ENCODE measurements at regions not wholly inside any gene's neighbourhood (a gene's known extent, or its start where the extent isn't known, plus 50 kb on each side); places are given as distances from the start of the nearest gene placed in this dataset.
"Not testable (repeated sequence)": the region's sequence is repeated elsewhere in the genome, so short reads cannot be mapped to it uniquely, and the experiment has no call there.

DNA sequence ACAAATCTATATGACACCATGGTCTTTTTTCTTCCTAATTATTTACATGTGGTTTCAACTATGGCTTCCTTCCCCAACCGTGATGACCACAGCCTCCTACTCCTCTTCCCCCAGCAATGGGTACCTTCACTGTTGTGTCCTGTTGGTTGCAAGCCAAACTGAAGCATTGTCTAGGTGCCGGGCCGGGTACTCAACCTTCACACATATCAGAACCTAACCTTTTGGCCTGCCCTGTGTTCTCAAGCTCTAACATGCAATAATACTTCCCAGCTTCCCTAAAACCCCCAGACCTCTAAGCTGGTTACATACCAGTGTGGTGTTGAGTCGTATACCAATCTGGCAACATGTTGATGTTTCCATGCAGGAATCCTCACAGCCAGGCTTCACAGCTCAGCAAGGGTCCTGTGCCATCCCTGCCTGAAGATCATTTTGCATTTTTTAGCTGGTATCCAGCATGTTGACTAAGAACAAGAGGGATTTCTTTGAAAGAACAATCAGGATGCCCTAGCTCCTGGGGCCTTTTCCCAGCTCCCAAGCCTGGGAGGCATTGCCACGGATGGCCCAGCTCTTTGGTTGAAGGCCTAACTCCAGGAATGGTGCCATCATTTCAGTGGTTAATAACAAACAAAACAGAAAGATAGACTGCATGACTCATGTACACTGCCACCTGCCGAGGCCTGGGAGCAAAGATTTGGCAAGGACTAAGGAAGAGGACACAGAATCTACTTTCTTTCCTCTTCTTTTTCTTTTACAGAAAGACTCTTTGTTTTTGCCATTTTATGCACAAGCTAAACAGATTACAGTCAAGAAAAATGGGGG, 373.7 kb upstream of the SALL1 start:
- in situ Hi-C loops (cut with MboI; ENCODE audit: low pct_ligation_motif_present in 1 of 4, low pct_unique_long_range_greater_than_20kb in 1 of 4, low sequenced_read_pairs in 3 of 4) (no loop called here), intact Hi-C loops (cut with DNase I; ENCODE audit: low total_unique reads) (no loop called here)
- H3K4me3 ChIP-seq: no peak overlapping the region
- DNase-seq: no peak
- no peaks in the 10 kb centered on the region for H3K36me3 ChIP-seq
- no peaks in the 10 kb centered on the region for H3K27me3 ChIP-seq
- no peak overlapping the region for H3K27ac ChIP-seq
- H3K4me1 ChIP-seq: no peaks in the 10 kb centered on the region
- TF ChIP-seq EP300 (IDR thresholded peaks at IDR 0.05; ENCODE audit: low read depth) (no peak), POLR2AphosphoS5 (IDR thresholded peaks at IDR 0.05) (no peak), POLR2A (IDR thresholded peaks at IDR 0.05) (no peak)
- TF ChIP-seq, protein P1, sequence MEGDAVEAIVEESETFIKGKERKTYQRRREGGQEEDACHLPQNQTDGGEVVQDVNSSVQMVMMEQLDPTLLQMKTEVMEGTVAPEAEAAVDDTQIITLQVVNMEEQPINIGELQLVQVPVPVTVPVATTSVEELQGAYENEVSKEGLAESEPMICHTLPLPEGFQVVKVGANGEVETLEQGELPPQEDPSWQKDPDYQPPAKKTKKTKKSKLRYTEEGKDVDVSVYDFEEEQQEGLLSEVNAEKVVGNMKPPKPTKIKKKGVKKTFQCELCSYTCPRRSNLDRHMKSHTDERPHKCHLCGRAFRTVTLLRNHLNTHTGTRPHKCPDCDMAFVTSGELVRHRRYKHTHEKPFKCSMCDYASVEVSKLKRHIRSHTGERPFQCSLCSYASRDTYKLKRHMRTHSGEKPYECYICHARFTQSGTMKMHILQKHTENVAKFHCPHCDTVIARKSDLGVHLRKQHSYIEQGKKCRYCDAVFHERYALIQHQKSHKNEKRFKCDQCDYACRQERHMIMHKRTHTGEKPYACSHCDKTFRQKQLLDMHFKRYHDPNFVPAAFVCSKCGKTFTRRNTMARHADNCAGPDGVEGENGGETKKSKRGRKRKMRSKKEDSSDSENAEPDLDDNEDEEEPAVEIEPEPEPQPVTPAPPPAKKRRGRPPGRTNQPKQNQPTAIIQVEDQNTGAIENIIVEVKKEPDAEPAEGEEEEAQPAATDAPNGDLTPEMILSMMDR (IDR thresholded peaks at IDR 0.05): no peak
- 48 to 58% methylated on average over 4 to 6 of the region's 6 CpGs for WGBS, 2 donors (ENCODE audit: low coverage in 1 of 2)
- no peaks in the 10 kb centered on the region for H3K9me3 ChIP-seq

DNA sequence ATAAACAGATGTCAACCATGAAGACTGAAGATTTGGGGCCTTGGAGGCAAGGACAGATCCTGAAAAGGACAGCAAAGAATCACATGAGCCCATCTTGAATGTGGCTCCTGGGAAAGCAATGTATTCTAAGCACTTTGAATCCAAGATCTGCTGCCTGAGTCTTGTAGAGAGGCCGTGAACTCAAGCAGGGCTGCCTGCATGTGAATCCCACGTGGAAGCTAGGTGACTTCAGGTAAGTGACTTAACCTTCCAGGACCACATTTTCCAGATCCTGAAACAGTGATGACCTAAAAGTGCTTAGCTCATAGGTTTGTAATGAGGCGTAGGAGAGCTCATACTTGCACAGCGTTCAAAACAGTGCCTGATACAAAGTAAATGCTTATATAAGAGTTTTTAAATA, 373.0 kb upstream of the SALL1 start:
- H3K27ac ChIP-seq: no peak overlapping the region
- no peaks in the 10 kb centered on the region for H3K27me3 ChIP-seq
- intact Hi-C loops (cut with DNase I; ENCODE audit: low total_unique reads): no loop called here
- 50 to 62% methylated on average over 2 to 4 of the region's 4 CpGs for WGBS, 2 donors (ENCODE audit: low coverage in 1 of 2)
- H3K9me3 ChIP-seq: no peaks in the 10 kb centered on the region
- no peaks in the 10 kb centered on the region for H3K36me3 ChIP-seq
- DNase-seq: no peak
- TF ChIP-seq, protein P1 (IDR thresholded peaks at IDR 0.05): no peak
- TF ChIP-seq EP300 (IDR thresholded peaks at IDR 0.05; ENCODE audit: low read depth) (no peak), POLR2AphosphoS5 (IDR thresholded peaks at IDR 0.05) (no peak), POLR2A (IDR thresholded peaks at IDR 0.05) (no peak)
- no peaks in the 10 kb centered on the region for H3K4me1 ChIP-seq
- no peak overlapping the region for H3K4me3 ChIP-seq
- in situ Hi-C loops (cut with MboI; ENCODE audit: low pct_ligation_motif_present in 1 of 4, low pct_unique_long_range_greater_than_20kb in 1 of 4, low sequenced_read_pairs in 3 of 4): no loop called here

DNA sequence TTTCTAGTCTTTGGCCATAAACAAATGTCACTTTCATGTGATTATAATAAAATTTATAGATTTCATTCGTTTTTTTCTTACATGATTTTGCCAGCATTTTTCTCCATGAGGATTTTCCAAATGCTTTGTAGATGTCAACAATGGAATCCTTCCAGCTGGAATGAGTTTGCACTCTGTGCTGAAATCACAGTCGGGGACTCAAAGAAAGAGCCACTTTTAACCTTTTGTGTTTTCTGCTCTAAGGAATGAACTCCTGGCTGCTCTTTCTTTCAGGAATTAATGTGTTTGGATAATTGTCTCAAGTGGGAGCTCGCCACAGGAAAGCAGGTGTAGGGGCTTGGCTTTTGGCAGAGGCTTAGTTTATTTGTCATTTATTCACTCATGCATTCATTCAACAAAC, 372.3 kb upstream of the SALL1 start:
- H3K4me1 ChIP-seq: no peaks in the 10 kb centered on the region
- TF ChIP-seq EP300 (IDR thresholded peaks at IDR 0.05; ENCODE audit: low read depth) (no peak), POLR2AphosphoS5 (IDR thresholded peaks at IDR 0.05) (no peak), POLR2A (IDR thresholded peaks at IDR 0.05) (no peak)
- TF ChIP-seq, protein P1 (IDR thresholded peaks at IDR 0.05): no peak
- H3K9me3 ChIP-seq: no peaks in the 10 kb centered on the region
- no peak for DNase-seq
- H3K27me3 ChIP-seq: no peaks in the 10 kb centered on the region
- intact Hi-C loops (cut with DNase I; ENCODE audit: low total_unique reads) (no loop called here), in situ Hi-C loops (cut with MboI; ENCODE audit: low pct_ligation_motif_present in 1 of 4, low pct_unique_long_range_greater_than_20kb in 1 of 4, low sequenced_read_pairs in 3 of 4) (no loop called here)
- WGBS, 2 donors (ENCODE audit: low coverage in 1 of 2): 30 to 42% methylated on average over 3 of the region's 3 CpGs
- no peak overlapping the region for H3K4me3 ChIP-seq
- no peaks in the 10 kb centered on the region for H3K36me3 ChIP-seq
- H3K27ac ChIP-seq: no peak overlapping the region

DNA sequence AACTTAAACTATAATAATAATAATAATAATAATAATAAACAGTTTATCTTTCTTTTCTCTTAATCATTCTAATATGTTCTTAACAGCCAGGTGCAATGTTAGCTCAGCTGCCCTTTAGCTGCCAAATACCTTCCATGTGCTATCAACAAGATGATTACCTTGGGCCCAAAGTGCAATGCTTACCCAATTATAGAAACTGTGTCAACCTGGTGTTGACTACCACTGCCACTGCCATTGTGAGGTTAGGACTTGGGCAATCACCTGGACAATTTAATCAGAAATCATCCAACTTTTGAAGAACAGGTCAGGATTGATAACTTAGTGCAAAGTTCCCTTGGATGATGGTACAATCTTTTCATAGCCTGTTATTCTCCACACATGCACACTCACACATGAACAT, 371.8 kb upstream of the SALL1 start:
- Histone ChIP-seq H3K9me3 (no peaks in the 10 kb centered on the region), H3K27ac (no peak overlapping the region), H3K4me1 (no peaks in the 10 kb centered on the region), H3K36me3 (no peaks in the 10 kb centered on the region), H3K27me3 (no peaks in the 10 kb centered on the region), H3K4me3 (no peak overlapping the region)
- in situ Hi-C loops (cut with MboI; ENCODE audit: low pct_ligation_motif_present in 1 of 4, low pct_unique_long_range_greater_than_20kb in 1 of 4, low sequenced_read_pairs in 3 of 4) (no loop called here), intact Hi-C loops (cut with DNase I; ENCODE audit: low total_unique reads) (no loop called here)
- no peak for DNase-seq
- no peak for TF ChIP-seq POLR2A (IDR thresholded peaks at IDR 0.05)
- TF ChIP-seq, protein P1 (IDR thresholded peaks at IDR 0.05): no peak
- TF ChIP-seq EP300 (IDR thresholded peaks at IDR 0.05; ENCODE audit: low read depth): no peak
- TF ChIP-seq POLR2AphosphoS5 (IDR thresholded peaks at IDR 0.05): no peak

DNA sequence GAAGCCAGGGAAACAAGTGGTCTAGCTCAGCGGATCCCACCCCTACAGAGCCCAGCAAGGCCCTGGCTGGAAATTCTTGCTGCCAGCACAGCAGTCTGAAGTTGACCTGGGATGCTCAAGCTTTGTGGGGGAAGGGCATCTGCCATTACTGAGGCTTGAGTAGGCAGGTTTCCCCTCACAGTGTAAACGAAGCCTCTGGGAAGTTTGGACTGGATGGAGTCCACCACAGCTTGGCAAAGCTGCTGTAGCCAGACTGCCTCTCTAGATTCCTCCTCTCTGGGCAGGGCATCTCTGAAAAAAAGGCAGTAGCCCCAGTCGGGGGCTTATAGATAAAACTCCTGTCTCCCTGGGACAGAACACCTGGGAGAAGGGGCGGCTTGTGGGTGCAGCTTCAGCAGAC, 365.9 kb upstream of the SALL1 start:
- H3K4me3 ChIP-seq; intact Hi-C loops (cut with DNase I; ENCODE audit: low total_unique reads); H3K27me3 ChIP-seq; H3K36me3 ChIP-seq; H3K9me3 ChIP-seq; H3K27ac ChIP-seq; H3K4me1 ChIP-seq; in situ Hi-C loops (cut with MboI; ENCODE audit: low pct_ligation_motif_present in 1 of 4, low pct_unique_long_range_greater_than_20kb in 1 of 4, low sequenced_read_pairs in 3 of 4); DNase-seq: not testable (repeated sequence)
- WGBS, 2 donors (ENCODE audit: low coverage in 1 of 2): 58% methylated on average over 4 of the region's 4 CpGs; no CpG with 5 or more reads in 1 of the 2 donors

Measured in transverse colon (tissue), 4 donors.